NCI-H1048 (cell line): ENCODE measurements at regions not wholly inside any gene's neighbourhood (a gene's known extent, or its start where the extent isn't known, plus 50 kb on each side); places are given as distances from the start of the nearest gene placed in this dataset.
"Not testable (repeated sequence)": the region's sequence is repeated elsewhere in the genome, so short reads cannot be mapped to it uniquely, and the experiment has no call there.

Source experiments
- DNase-seq: peaks from one replicate; lab custom pipeline; 2025; lab: John Stamatoyannopoulos, UW

- DNase-seq: no peak
Measured at GRCh38 chr3:28949580-28949979, 331.3 kb upstream of the RBMS3 start.

GRCh38 chr3:28950614-28951013, 330.3 kb upstream of the RBMS3 start:
- DNase-seq: no peak

DNA sequence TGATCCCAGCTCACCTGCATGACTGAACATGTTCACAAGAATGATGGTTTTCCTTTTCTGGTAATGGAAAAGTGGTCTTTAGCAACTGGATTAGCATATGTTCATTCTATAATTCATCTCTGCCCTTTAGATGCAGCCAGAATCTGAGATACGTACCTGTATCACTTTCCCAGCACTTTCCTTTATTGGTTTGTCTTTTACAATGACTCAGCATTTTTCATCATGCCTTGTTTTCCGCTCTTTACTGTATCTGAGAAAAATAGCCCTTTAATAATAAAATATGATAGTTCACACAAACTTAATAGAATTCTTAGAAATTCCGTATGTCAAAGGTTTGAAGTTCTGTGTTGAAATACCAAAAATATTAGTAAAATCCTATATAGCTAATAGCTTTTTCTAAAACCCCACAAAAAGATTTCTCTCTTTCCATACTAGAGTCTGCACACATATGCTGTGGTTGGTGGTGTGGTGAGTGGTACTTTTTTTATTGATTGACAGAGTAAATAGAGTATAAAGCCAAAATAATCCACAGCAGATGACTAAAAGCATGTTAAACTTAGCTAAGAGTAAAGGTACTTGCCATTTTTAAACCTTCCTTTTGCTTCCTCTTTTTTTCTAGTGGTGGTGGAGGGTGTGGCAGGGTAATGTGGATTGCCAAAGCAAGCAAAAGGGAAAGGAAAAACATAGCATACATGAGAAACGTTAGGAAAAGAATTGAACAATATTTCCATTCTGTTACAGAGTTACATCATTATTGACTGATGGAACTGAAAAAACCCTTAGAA, 328.9 kb upstream of the RBMS3 start:
- no peak for DNase-seq

DNA sequence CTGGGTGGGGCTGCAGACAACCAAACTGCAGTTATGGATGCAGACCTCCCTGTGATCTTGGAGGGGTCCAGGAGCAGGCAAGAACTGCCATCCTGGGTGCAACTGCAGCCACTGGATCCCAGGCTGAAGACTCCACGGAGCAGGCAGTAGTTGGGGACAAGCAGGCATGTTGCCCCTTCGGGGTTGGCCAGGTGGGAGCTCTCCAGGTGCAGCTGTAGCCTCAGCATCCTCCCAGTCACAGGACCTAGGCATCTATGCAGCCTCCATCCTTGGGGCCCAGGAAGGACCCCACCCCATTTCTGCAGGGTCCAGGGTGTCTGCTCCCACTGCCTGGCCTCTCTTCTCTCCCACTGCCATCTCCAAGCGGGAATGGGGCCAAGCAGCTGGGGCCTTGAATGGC, 322.2 kb upstream of the RBMS3 start:
- DNase-seq: no peak

DNA sequence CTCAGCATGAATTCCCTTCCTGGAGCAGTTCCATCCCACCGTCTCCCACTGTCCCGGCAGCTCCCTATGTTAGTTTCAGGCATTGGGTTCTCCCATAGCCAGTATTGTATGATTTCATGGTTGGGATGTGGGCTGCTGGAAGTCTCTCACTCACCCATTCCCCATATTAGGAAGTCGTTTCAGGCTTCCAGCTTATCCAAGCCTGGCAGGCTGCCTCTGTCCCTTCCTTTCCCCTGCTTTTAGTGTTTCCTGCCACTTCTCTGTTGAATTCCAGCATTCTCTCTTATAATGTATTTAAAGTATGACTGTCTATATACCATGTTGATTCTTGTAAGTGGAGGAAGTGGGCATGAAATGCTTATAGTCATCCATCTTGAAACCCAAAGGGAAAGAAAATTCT, 309.7 kb upstream of the RBMS3 start:
- DNase-seq: no peak

- no peak for DNase-seq
Measured at GRCh38 chr3:28972921-28973320, 307.9 kb upstream of the RBMS3 start.

DNA sequence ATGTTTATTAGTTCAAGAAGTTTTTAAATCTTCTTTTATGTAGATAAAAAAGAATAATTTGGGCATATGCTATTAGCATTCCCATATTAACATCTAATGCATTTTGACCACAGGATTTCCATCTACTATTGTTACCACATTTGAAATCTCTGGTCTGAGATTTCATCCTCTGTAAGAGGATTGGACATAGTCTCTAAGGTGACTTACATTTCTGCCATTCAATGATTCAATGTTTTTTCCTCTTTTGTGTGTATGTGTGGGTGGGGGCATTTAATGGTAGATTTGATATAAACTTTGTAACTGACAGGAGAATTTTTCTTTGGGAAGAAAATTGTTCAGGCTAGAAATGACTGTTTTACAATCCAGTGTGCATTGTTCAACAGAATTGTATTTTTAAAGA, 307.3 kb upstream of the RBMS3 start:
- DNase-seq: no peak

DNA sequence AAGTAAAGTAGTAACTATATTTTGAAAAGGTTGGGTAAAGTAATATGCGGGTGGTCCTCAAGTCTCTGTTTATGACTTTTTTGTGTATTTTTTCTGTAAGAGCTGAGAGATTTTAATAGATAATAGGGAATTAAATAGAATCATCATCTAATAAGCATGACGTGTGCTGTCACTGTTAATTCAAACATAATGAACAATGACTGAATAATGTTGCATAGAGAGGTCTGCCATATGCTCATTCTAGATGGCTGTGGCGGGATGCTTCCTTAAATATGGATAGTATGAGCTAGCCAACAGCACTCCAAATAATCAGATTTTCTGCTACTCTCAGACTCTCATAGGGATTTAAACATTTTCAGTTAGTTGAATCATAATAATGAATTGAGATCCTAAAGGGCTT, 302.8 kb upstream of the RBMS3 start:
- DNase-seq: no peak

DNA sequence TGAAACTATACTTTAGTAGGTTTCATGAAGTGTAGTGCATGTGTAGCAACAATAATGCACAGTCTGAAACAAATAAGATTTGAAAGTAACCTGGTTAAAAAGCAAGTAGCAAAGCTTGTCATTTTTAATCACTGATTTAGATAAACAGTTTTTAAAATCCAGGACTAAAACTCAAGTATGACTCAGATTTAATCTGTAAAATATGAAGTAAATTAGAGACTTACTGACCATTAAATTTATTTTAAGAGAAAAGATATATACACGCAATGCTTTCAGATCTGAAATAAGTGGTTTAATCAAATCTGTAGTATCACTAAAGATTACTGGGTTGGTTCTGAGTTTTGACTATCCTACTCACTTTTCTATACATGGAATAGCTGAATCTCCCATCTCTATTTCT, 300.7 kb upstream of the RBMS3 start:
- DNase-seq: no peak

- DNase-seq: no peak
Measured at GRCh38 chr3:28980631-28981030, 300.2 kb upstream of the RBMS3 start.

- DNase-seq: no peak
Measured at GRCh38 chr3:28982906-28983305, 298.0 kb upstream of the RBMS3 start.

GRCh38 chr3:28986922-28987321, 293.9 kb upstream of the RBMS3 start:
- DNase-seq: no peak

GRCh38 chr3:28989646-28990089, 291.2 kb upstream of the RBMS3 start:
- no peak for DNase-seq

- no peak for DNase-seq
Measured at GRCh38 chr3:28994161-28994905, 286.5 kb upstream of the RBMS3 start.

GRCh38 chr3:29004885-29005599, 275.8 kb upstream of the RBMS3 start:
- DNase-seq: no peak

- no peak for DNase-seq
Measured at GRCh38 chr3:29005862-29006261, 275.0 kb upstream of the RBMS3 start.

GRCh38 chr3:29011441-29011840, 269.4 kb upstream of the RBMS3 start:
- DNase-seq: no peak

DNA sequence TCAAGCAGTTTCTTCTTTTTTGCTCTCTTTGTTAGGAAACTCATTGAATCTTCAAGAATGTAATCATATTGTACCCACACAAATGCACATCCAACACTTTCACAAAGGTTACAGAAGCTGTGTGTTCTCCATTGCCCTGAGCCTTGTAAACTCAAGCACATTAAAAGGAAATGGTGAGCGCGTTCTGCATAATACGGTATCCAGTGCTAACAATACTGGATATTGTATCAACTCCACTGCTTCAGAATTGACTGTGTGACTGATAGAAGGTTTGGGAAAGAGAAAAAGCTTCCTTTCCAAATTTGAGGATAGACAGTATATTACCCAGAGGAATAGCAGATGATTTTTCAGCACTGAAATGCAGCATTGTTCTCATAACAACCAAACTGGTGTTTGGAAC, 268.9 kb upstream of the RBMS3 start:
- DNase-seq: no peak

- DNase-seq: no peak
Measured at GRCh38 chr3:29022976-29023375, 257.9 kb upstream of the RBMS3 start.

GRCh38 chr3:29026286-29026685, 254.6 kb upstream of the RBMS3 start:
- no peak for DNase-seq

DNA sequence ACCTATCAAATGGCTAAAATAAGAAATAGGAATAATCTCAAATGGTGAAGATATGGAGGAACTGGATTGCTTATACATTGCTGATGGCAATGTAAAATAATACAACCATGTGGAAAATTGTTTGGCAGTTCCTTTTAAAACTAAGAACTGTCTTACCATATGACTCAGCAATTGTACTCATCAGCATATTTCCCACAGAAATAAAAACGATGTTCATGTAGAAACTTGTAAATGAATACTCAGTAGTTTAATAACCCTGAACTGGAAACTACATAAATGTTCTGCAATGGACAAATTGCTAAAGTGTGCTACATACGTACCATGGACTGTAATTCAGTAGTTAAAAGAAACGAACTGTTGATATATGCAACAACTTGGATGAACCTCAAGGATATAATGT, 253.9 kb upstream of the RBMS3 start:
- DNase-seq: no peak

GRCh38 chr3:29031175-29031574, 249.7 kb upstream of the RBMS3 start:
- DNase-seq: not testable (repeated sequence)

DNA sequence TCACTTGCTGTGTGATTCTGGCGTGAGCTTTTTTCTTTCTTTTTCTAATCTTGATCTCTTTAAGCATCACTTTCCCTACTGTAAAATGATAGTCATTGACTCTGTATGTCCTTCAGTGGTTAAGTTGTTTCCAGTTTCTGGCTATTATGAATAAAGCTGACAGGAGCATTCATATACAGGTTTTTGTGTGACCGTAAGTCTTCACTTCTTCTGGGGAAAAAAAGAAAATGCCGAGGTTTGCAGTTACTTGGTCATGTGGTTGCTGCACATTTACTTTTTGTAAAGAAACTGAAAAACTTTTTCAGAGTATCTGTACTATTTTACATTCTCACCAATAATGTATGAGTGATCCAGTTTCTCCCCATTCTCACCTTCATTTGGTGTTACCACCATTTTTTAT, 247.4 kb upstream of the RBMS3 start:
- no peak for DNase-seq
